ENCODE measurements at regions not wholly inside any gene's neighbourhood (a gene's known extent, or its start where the extent isn't known, plus 50 kb on each side); places are given as distances from the start of the nearest gene placed in this dataset.
A peak's percentile ranks its signal among the peaks of the same experiment; 100 is the strongest.

- Histone ChIP-seq H3K9me3 (ENCODE audit: control insufficient read depth in 1 of 2, insufficient read depth in 1 of 2, low read depth in 1 of 2, low read length in 2 of 2) (no peaks in the 10 kb centered on the region), H3K79me2 (ENCODE audit: insufficient read depth, low read length) (no peaks in the 10 kb centered on the region), H3K4me1 (ENCODE audit: control insufficient read depth in 1 of 2, insufficient read depth in 2 of 2, low read length in 2 of 2) (peaks cover 13 to 14% of the 10 kb centered on the region in 2 experiments), H3K4me2 (ENCODE audit: low read length) (peak overlapping the region; percentile 35; the same call in 1 of the 2 replicates), H3K9ac (ENCODE audit: low read length) (no peak overlapping the region), H3K36me3 (ENCODE audit: control insufficient read depth in 1 of 2, insufficient read depth in 2 of 2, low read length in 2 of 2) (no peaks in the 10 kb centered on the region), H3K4me3 (replicated peaks in 1 of 2; ENCODE audit: low read depth in 1 of 2, low read length in 2 of 2) (no peak overlapping the region), H3K27ac (ENCODE audit: low read depth, low read length) (no peak overlapping the region), H4K20me1 (ENCODE audit: insufficient read depth) (no peaks in the 10 kb centered on the region), H3K27me3 (ENCODE audit: insufficient read depth, low read length) (no peaks in the 10 kb centered on the region), H2AFZ (ENCODE audit: low read depth, low read length, poor library complexity, severe bottlenecking) (peak overlapping the region; percentile 19), H3K9me2 (ENCODE audit: insufficient read depth) (no peaks in the 10 kb centered on the region)
- RAD21 ChIA-PET (ENCODE audit: low non-redundant PET in 1 of 2, low total read pairs in 2 of 2, uncharacterized antibody in 2 of 2, unreplicated experiment in 2 of 2), result no interaction called here
- POLR2A ChIA-PET, result interaction anchor here (0.7 kb wide), 1 partner anchor 48 kb away, joined by 3 read pairs; no protein-coding TSS in a partner anchor
- DNase-seq (ENCODE audit: low read depth, low spot score), result no peak
- intact Hi-C loops (cut with micrococcal nuclease), result no loop called here
- TF ChIP-seq ZFX (IDR thresholded peaks at IDR 0.05) (no peak), ELF1 (IDR thresholded peaks at IDR 0.05; ENCODE audit: borderline replicate concordance, low read depth) (no peak), EGR1 (IDR thresholded peaks at IDR 0.05; ENCODE audit: low read depth) (0 out of 2 replicates have a peak, but pooled peaks have one; percentile 22)
- CTCF ChIA-PET, result no interaction called here
- no peak for ATAC-seq
- BruUV-seq (replicated peaks), result no TSS peak
Measured at GRCh38 chr15:38129531-38130204, 123.0 kb upstream of the SPRED1 start.

DNA sequence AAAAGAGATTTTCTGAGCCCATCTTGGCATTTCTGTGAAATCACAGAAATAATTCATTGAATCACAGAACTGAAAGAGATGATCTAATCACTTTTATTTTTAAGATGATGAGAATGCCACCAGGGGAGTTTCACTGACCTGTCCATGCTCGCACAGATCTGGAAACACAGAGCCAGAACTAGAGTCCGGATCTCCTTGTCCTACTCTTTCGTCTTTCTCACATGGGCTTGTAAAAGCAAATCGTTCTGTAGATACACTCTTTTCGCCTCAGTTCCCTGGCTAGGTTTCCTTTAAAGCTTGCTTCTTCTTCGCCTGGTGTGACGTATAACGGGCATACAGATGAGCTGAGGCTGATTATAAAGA, 122.5 kb upstream of the SPRED1 start:
- Histone ChIP-seq H4K20me1 (ENCODE audit: insufficient read depth) (no peaks in the 10 kb centered on the region), H3K9me3 (ENCODE audit: control insufficient read depth in 1 of 2, insufficient read depth in 1 of 2, low read depth in 1 of 2, low read length in 2 of 2) (no peaks in the 10 kb centered on the region), H3K9ac (ENCODE audit: low read length) (no peak overlapping the region), H3K27me3 (ENCODE audit: insufficient read depth, low read length) (no peaks in the 10 kb centered on the region), H3K4me1 (ENCODE audit: control insufficient read depth in 1 of 2, insufficient read depth in 2 of 2, low read length in 2 of 2) (peaks cover 13 to 14% of the 10 kb centered on the region in 2 experiments), H3K27ac (ENCODE audit: low read depth, low read length) (no peak overlapping the region), H3K4me3 (replicated peaks in 1 of 2; ENCODE audit: low read depth in 1 of 2, low read length in 2 of 2) (no peak overlapping the region), H3K4me2 (ENCODE audit: low read length) (no peak overlapping the region), H3K9me2 (ENCODE audit: insufficient read depth) (no peaks in the 10 kb centered on the region), H2AFZ (ENCODE audit: low read depth, low read length, poor library complexity, severe bottlenecking) (no peak overlapping the region), H3K36me3 (ENCODE audit: control insufficient read depth in 1 of 2, insufficient read depth in 2 of 2, low read length in 2 of 2) (no peaks in the 10 kb centered on the region), H3K79me2 (ENCODE audit: insufficient read depth, low read length) (no peaks in the 10 kb centered on the region)
- intact Hi-C loops (cut with micrococcal nuclease), result no loop called here
- RAD21 ChIA-PET (ENCODE audit: low non-redundant PET in 1 of 2, low total read pairs in 2 of 2, uncharacterized antibody in 2 of 2, unreplicated experiment in 2 of 2), result no interaction called here
- BruUV-seq (replicated peaks), result no TSS peak
- POLR2A ChIA-PET, result interaction anchor here (0.7 kb wide), 1 partner anchor 48 kb away, joined by 3 read pairs; no protein-coding TSS in a partner anchor
- TF ChIP-seq, protein P1, sequence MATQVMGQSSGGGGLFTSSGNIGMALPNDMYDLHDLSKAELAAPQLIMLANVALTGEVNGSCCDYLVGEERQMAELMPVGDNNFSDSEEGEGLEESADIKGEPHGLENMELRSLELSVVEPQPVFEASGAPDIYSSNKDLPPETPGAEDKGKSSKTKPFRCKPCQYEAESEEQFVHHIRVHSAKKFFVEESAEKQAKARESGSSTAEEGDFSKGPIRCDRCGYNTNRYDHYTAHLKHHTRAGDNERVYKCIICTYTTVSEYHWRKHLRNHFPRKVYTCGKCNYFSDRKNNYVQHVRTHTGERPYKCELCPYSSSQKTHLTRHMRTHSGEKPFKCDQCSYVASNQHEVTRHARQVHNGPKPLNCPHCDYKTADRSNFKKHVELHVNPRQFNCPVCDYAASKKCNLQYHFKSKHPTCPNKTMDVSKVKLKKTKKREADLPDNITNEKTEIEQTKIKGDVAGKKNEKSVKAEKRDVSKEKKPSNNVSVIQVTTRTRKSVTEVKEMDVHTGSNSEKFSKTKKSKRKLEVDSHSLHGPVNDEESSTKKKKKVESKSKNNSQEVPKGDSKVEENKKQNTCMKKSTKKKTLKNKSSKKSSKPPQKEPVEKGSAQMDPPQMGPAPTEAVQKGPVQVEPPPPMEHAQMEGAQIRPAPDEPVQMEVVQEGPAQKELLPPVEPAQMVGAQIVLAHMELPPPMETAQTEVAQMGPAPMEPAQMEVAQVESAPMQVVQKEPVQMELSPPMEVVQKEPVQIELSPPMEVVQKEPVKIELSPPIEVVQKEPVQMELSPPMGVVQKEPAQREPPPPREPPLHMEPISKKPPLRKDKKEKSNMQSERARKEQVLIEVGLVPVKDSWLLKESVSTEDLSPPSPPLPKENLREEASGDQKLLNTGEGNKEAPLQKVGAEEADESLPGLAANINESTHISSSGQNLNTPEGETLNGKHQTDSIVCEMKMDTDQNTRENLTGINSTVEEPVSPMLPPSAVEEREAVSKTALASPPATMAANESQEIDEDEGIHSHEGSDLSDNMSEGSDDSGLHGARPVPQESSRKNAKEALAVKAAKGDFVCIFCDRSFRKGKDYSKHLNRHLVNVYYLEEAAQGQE (IDR thresholded peaks at IDR 0.05; ENCODE audit: low read depth), result no peak
- TF ChIP-seq, protein P2, sequence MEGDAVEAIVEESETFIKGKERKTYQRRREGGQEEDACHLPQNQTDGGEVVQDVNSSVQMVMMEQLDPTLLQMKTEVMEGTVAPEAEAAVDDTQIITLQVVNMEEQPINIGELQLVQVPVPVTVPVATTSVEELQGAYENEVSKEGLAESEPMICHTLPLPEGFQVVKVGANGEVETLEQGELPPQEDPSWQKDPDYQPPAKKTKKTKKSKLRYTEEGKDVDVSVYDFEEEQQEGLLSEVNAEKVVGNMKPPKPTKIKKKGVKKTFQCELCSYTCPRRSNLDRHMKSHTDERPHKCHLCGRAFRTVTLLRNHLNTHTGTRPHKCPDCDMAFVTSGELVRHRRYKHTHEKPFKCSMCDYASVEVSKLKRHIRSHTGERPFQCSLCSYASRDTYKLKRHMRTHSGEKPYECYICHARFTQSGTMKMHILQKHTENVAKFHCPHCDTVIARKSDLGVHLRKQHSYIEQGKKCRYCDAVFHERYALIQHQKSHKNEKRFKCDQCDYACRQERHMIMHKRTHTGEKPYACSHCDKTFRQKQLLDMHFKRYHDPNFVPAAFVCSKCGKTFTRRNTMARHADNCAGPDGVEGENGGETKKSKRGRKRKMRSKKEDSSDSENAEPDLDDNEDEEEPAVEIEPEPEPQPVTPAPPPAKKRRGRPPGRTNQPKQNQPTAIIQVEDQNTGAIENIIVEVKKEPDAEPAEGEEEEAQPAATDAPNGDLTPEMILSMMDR (IDR thresholded peaks at IDR 0.05 in 2 of 3, conservative IDR thresholded peaks at IDR 0.05 in 1 of 3; ENCODE audit: borderline replicate concordance in 1 of 3, insufficient read depth in 1 of 3, low read depth in 2 of 3, low read length in 2 of 3), result no peak
- TF ChIP-seq ZNF274 (IDR thresholded peaks at IDR 0.05; ENCODE audit: low read depth, low read length) (no peak), EZH2phosphoT487 (IDR thresholded peaks at IDR 0.05; ENCODE audit: borderline replicate concordance) (no peak), ATF3 (IDR thresholded peaks at IDR 0.05) (no peak), SRF (IDR thresholded peaks at IDR 0.05; ENCODE audit: low read depth) (no peak), JUND (IDR thresholded peaks at IDR 0.05) (no peak), SP1 (IDR thresholded peaks at IDR 0.05; ENCODE audit: low read depth) (no peak), CBX3 (IDR thresholded peaks at IDR 0.05; ENCODE audit: low read depth) (no peak), YY1 (IDR thresholded peaks at IDR 0.05; ENCODE audit: extremely low read depth, insufficient replicate concordance, low read depth, low read length) (no peak), POLR2AphosphoS5 (IDR thresholded peaks at IDR 0.05; ENCODE audit: low read depth, low read length) (no peak), EZH2 (IDR thresholded peaks at IDR 0.05) (no peak), POLR2A (IDR thresholded peaks at IDR 0.05; ENCODE audit: borderline replicate concordance, extremely low read depth, insufficient read depth, insufficient read length) (no peak), FOSL1 (IDR thresholded peaks at IDR 0.05; ENCODE audit: low read depth) (no peak)
- no peak for ATAC-seq
- DNase-seq (ENCODE audit: low read depth, low spot score), result no peak
- CTCF ChIA-PET, result no interaction called here

Data from HCT116 (cell line).